Panc1 (cell line): ENCODE measurements at regions not wholly inside any gene's neighbourhood (a gene's known extent, or its start where the extent isn't known, plus 50 kb on each side); places are given as distances from the start of the nearest gene placed in this dataset.

Source experiments
- CTCF ChIP-seq: fragments of 450-650 bp; IDR thresholded peaks from 2 replicates; pipeline ENCODE4 v1.5.1; 2017; ENCODE audit warnings: mild to moderate bottlenecking
- SIN3A ChIP-seq: IDR thresholded peaks from 2 replicates; pipeline ENCODE4 v1.6.1; 2012; ENCODE audit warnings: low read depth, mild to moderate bottlenecking, low read length, moderate library complexity, borderline replicate concordance; ENCODE audit not compliant: insufficient read depth
- TF ChIP-seq, protein P1 (sequence below), 2 experiments: IDR thresholded peaks; 2 replicates each; pipeline ENCODE4 v1.6.1; 2011 to 2012; ENCODE audit warnings: low read depth in 2 of 2, control low read depth in 1 of 2, low read length in 1 of 2, mild to moderate bottlenecking in 1 of 2, moderate library complexity in 1 of 2; ENCODE audit not compliant: insufficient read depth in 1 of 2

- no peak for TF ChIP-seq CTCF
- TF ChIP-seq SIN3A: no peak
- TF ChIP-seq, protein P1, sequence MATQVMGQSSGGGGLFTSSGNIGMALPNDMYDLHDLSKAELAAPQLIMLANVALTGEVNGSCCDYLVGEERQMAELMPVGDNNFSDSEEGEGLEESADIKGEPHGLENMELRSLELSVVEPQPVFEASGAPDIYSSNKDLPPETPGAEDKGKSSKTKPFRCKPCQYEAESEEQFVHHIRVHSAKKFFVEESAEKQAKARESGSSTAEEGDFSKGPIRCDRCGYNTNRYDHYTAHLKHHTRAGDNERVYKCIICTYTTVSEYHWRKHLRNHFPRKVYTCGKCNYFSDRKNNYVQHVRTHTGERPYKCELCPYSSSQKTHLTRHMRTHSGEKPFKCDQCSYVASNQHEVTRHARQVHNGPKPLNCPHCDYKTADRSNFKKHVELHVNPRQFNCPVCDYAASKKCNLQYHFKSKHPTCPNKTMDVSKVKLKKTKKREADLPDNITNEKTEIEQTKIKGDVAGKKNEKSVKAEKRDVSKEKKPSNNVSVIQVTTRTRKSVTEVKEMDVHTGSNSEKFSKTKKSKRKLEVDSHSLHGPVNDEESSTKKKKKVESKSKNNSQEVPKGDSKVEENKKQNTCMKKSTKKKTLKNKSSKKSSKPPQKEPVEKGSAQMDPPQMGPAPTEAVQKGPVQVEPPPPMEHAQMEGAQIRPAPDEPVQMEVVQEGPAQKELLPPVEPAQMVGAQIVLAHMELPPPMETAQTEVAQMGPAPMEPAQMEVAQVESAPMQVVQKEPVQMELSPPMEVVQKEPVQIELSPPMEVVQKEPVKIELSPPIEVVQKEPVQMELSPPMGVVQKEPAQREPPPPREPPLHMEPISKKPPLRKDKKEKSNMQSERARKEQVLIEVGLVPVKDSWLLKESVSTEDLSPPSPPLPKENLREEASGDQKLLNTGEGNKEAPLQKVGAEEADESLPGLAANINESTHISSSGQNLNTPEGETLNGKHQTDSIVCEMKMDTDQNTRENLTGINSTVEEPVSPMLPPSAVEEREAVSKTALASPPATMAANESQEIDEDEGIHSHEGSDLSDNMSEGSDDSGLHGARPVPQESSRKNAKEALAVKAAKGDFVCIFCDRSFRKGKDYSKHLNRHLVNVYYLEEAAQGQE (IDR thresholded peaks at IDR 0.05; ENCODE audit: insufficient read depth in 1 of 2, low read depth in 2 of 2, low read length in 1 of 2): no peak
Measured at GRCh38 chr20:50415516-50416268, 94.5 kb upstream of the PTPN1 start.
